Liver (tissue), 8 donors: ENCODE measurements at regions not wholly inside any gene's neighbourhood (a gene's known extent, or its start where the extent isn't known, plus 50 kb on each side); places are given as distances from the start of the nearest gene placed in this dataset.
"Not testable (repeated sequence)": the region's sequence is repeated elsewhere in the genome, so short reads cannot be mapped to it uniquely, and the experiment has no call there.

Source experiments
- DNase-seq: peaks from one replicate; pipeline ENCODE4 v3.0.0-alpha.2; 2017; ENCODE audit warnings: low spot score
- H3K27ac ChIP-seq, 2 donors: one replicate each; pipeline ENCODE4 v1.7.0; 2013; ENCODE audit warnings: inconsistent platforms in 2 of 2, low read length in 2 of 2, control low read depth in 1 of 2, low read depth in 1 of 2, mild to moderate bottlenecking in 1 of 2
- H3K27me3 ChIP-seq, 4 donors: one replicate each; pipeline versions ENCODE4 v1.6.1 to v1.7.0; 2013; ENCODE audit warnings: low read length in 3 of 4, inconsistent platforms in 1 of 4, mild to moderate bottlenecking in 1 of 4, moderate library complexity in 1 of 4; ENCODE audit not compliant: control insufficient read depth in 4 of 4, insufficient read depth in 4 of 4
- H3K36me3 ChIP-seq, 4 donors: one replicate each; pipeline versions ENCODE4 v1.6.1 to v1.7.0; 2013; ENCODE audit warnings: low read length in 3 of 4, mild to moderate bottlenecking in 3 of 4, low read depth in 1 of 4, moderate library complexity in 1 of 4; ENCODE audit not compliant: control insufficient read depth in 4 of 4, insufficient read depth in 3 of 4
- H3K4me1 ChIP-seq, 4 donors: one replicate each; pipeline versions ENCODE4 v1.6.1 to v1.7.0; 2013; ENCODE audit warnings: low read length in 3 of 4, mild to moderate bottlenecking in 3 of 4, moderate library complexity in 1 of 4; ENCODE audit not compliant: control insufficient read depth in 4 of 4, insufficient read depth in 4 of 4
- H3K4me3 ChIP-seq, 3 donors: one replicate each; pipeline versions ENCODE4 v1.6.1 to v1.7.0; 2013; ENCODE audit warnings: low read length in 3 of 3, control low read depth in 1 of 3, low read depth in 1 of 3, mild to moderate bottlenecking in 1 of 3
- H3K9ac ChIP-seq, 2 donors: one replicate each; pipeline ENCODE4 v1.7.0; 2013; ENCODE audit warnings: low read length in 2 of 2, mild to moderate bottlenecking in 2 of 2, moderate library complexity in 2 of 2, control low read depth in 1 of 2, low read depth in 1 of 2
- H3K9me3 ChIP-seq, 4 donors: one replicate each; pipeline versions ENCODE4 v1.6.1 to v1.7.0; 2013; ENCODE audit warnings: low read length in 3 of 4; ENCODE audit not compliant: control insufficient read depth in 4 of 4
- EGR1 ChIP-seq, 2 donors: IDR thresholded peaks; 2 replicates each; pipeline ENCODE4 v1.6.1; 2016 to 2018; ENCODE audit warnings: antibody characterized with exemption in 2 of 2, low read depth in 2 of 2
- FOXA2 ChIP-seq: IDR thresholded peaks from 2 replicates; pipeline ENCODE4 v1.6.1; 2016; ENCODE audit warnings: antibody characterized with exemption
- GABPA ChIP-seq, 2 donors: IDR thresholded peaks in 1 of 2; conservative IDR thresholded peaks in 1 of 2; 2 replicates each; pipeline ENCODE4 v1.6.1; 2016; ENCODE audit warnings: antibody characterized with exemption in 2 of 2, mild to moderate bottlenecking in 1 of 2, moderate library complexity in 1 of 2
- HNF4A ChIP-seq, 2 donors: conservative IDR thresholded peaks; 2 replicates each; pipeline ENCODE4 v1.6.1; 2016; ENCODE audit warnings: antibody characterized with exemption in 2 of 2, mild to moderate bottlenecking in 2 of 2
- HNF4G ChIP-seq: IDR thresholded peaks from 2 replicates; pipeline ENCODE4 v1.6.1; 2016; ENCODE audit warnings: antibody characterized with exemption
- JUND ChIP-seq, 2 donors: IDR thresholded peaks; 2 replicates each; pipeline ENCODE4 v1.6.1; 2016; ENCODE audit warnings: antibody characterized with exemption in 2 of 2
- NR2F2 ChIP-seq: IDR thresholded peaks from 2 replicates; pipeline ENCODE4 v1.6.1; 2016; ENCODE audit warnings: antibody characterized with exemption
- RXRA ChIP-seq, 2 donors: IDR thresholded peaks; 2 replicates each; pipeline ENCODE4 v1.6.1; 2017 to 2018; ENCODE audit warnings: antibody characterized with exemption in 2 of 2, mild to moderate bottlenecking in 1 of 2
- SP1 ChIP-seq: IDR thresholded peaks from 2 replicates; pipeline ENCODE4 v1.6.1; 2018; ENCODE audit warnings: antibody characterized with exemption, mild to moderate bottlenecking
- YY1 ChIP-seq: IDR thresholded peaks from 2 replicates; pipeline ENCODE4 v1.6.1; 2016; ENCODE audit warnings: antibody characterized with exemption, mild to moderate bottlenecking
- WGBS: extraction: QIAGEN DNeasy Blood & Tissue Kit; methylation state at CpG from one replicate; pipeline ENCODE4 v1.1.7; 2013; 5-methylcytosine and 5-hydroxymethylcytosine counted together
- TF ChIP-seq, protein P1 (sequence below): fragments of 150-350 bp; IDR thresholded peaks from 2 replicates; pipeline ENCODE4 v1.5.1; 2017; ENCODE audit warnings: improper control_type of control experiment, low read depth, low read length; ENCODE audit not compliant: missing input control
- TF ChIP-seq, protein P2 (sequence below): IDR thresholded peaks from 2 replicates; pipeline ENCODE4 v1.6.1; 2016; ENCODE audit warnings: antibody characterized with exemption
- donor health status: healthy.
- donor health status: healthy.
- donor health status: healthy.
- donor health status: healthy.
- donor health status: healthy.

DNA sequence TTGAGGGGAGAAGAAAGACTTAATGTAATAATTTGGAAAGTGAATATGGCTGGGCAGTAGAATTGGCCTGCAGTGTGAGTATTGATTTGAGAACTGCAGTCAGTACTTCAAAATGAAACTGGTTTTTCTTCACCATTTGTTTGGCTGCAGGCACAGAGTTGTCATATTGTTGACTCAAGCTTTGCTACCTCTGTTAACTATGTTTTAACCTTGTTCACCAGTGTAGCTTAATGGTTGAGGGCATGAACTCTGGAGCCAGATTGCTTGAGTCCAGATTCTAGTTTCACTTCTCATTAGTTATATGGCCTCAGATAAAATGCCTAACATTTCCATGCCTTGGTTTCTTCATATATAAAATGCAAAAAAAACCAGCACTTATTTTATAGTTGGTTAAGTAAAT is 64.1 kb downstream of the CFAP44 start:
- Histone ChIP-seq H3K27me3 (no peaks in the 10 kb centered on the region), H3K4me1 (peaks cover 0 to 7% (median 2%) of the 10 kb centered on the region in 4 donors), H3K36me3 (no peaks in the 10 kb centered on the region), H3K9ac (no peak overlapping the region), H3K27ac (no peak overlapping the region), H3K9me3 (no peaks in the 10 kb centered on the region), H3K4me3 (no peak overlapping the region)
- TF ChIP-seq RXRA (IDR thresholded peaks at IDR 0.05) (peak; percentile 58 to 61), HNF4A (conservative IDR thresholded peaks at IDR 0.05) (peak; percentile 70 to 95), SP1 (peak; percentile 68), YY1 (peak; percentile 89), HNF4G (peak; percentile 37), JUND (IDR thresholded peaks at IDR 0.05) (no peak)
- TF ChIP-seq, protein P1, sequence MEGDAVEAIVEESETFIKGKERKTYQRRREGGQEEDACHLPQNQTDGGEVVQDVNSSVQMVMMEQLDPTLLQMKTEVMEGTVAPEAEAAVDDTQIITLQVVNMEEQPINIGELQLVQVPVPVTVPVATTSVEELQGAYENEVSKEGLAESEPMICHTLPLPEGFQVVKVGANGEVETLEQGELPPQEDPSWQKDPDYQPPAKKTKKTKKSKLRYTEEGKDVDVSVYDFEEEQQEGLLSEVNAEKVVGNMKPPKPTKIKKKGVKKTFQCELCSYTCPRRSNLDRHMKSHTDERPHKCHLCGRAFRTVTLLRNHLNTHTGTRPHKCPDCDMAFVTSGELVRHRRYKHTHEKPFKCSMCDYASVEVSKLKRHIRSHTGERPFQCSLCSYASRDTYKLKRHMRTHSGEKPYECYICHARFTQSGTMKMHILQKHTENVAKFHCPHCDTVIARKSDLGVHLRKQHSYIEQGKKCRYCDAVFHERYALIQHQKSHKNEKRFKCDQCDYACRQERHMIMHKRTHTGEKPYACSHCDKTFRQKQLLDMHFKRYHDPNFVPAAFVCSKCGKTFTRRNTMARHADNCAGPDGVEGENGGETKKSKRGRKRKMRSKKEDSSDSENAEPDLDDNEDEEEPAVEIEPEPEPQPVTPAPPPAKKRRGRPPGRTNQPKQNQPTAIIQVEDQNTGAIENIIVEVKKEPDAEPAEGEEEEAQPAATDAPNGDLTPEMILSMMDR = no peak
- TF ChIP-seq, protein P2, sequence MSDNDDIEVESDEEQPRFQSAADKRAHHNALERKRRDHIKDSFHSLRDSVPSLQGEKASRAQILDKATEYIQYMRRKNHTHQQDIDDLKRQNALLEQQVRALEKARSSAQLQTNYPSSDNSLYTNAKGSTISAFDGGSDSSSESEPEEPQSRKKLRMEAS = peak; percentile 11
- no peak for DNase-seq

DNA sequence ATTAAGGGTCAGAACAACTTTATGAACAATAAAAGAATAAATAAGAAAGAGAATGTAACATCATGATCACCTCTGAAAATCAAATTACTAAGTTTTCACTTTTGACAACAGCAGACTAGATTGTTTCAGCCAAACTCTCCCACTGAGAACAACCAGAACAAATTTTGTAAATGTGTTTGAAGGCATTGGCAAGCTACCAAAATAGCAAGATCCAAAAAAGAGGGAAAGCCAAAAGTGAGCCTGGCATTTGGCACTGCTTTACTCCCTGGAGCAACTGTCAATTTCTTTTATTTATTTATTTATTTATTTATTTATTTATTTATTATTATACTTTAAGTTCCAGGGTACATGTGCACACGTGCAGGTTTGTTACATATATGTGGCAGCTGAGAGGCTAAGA is 67.2 kb downstream of the CFAP44 start:
- no peaks in the 10 kb centered on the region for H3K27me3 ChIP-seq
- DNase-seq = no peak
- no peaks in the 10 kb centered on the region for H3K36me3 ChIP-seq
- peaks cover 0 to 7% (median 2%) of the 10 kb centered on the region in 4 donors for H3K4me1 ChIP-seq
- H3K4me3 ChIP-seq = no peak overlapping the region
- no peaks in the 10 kb centered on the region for H3K9me3 ChIP-seq
- TF ChIP-seq RXRA (IDR thresholded peaks at IDR 0.05) = no peak
- TF ChIP-seq FOXA2 = no peak
- TF ChIP-seq, protein P2 = no peak
- TF ChIP-seq JUND (IDR thresholded peaks at IDR 0.05) = no peak
- no peak for TF ChIP-seq EGR1 (IDR thresholded peaks at IDR 0.05; ENCODE audit: low read depth in 2 of 2)
- TF ChIP-seq GABPA (IDR thresholded peaks at IDR 0.05 in 1 of 2, conservative IDR thresholded peaks at IDR 0.05 in 1 of 2) = no peak
- no peak for TF ChIP-seq NR2F2
- 94% methylated on average over 1 of the region's 1 CpG for WGBS
- no peak overlapping the region for H3K27ac ChIP-seq
- H3K9ac ChIP-seq = no peak overlapping the region

DNA sequence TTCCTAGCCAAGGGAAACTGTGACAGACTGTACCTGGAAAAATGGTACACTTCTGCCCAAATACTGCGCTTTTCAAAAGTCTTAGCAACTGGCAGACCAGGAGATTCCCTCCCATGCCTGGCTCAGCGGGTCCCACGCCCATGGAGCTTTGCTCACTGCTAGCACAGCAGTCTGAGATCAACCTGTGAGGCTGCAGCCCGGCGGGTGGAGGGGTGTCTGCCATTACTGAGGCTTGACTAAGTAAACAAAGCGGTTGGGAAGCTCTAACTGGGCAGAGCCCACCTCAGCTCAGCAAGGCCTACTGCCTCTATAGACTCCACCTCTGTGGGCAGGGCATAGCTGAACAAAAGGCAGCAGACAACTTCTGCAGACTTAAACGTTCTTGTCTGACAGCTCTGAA is 74.5 kb downstream of the CFAP44 start:
- H3K4me3 ChIP-seq, DNase-seq, H3K27me3 ChIP-seq, H3K36me3 ChIP-seq, H3K27ac ChIP-seq, H3K9me3 ChIP-seq, H3K4me1 ChIP-seq, H3K9ac ChIP-seq: not testable (repeated sequence)
- WGBS = 91% methylated on average over 7 of the region's 7 CpGs

DNA sequence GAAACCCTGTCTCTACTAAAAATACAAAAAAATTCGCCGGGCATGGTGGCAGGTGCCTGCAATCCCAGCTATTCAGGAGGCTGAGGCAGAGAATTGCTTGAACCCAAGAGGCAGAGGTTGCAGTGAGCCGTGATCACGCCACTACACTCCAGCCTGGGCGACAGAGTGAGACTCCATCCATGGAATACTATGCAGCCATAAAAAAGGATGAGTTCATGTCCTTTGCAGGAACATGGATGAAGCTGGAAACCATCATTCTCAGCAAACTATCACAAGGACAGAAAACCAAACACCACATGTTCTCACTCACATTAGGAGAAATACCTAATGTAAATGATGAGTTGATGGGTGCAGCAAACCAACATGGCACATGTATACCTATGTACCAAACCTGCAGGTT is 86.0 kb downstream of the CFAP44 start:
- not testable (repeated sequence) for H3K4me1 ChIP-seq, DNase-seq, H3K27me3 ChIP-seq, H3K4me3 ChIP-seq, H3K9ac ChIP-seq, H3K9me3 ChIP-seq, H3K27ac ChIP-seq, H3K36me3 ChIP-seq
- WGBS = 98% methylated on average over 5 of the region's 5 CpGs
